GM19395 (cell line): ENCODE measurements at regions not wholly inside any gene's neighbourhood (a gene's known extent, or its start where the extent isn't known, plus 50 kb on each side); places are given as distances from the start of the nearest gene placed in this dataset.
"Not testable (repeated sequence)": the region's sequence is repeated elsewhere in the genome, so short reads cannot be mapped to it uniquely, and the experiment has no call there.

ENCODE experiments used
- ATAC-seq: cut with Tn5 transposase; IDR thresholded peaks from one replicate; pipeline ENCODE4 v1.9.1; 2021; ENCODE audit warnings: mild to moderate bottlenecking, moderate library complexity; ENCODE audit not compliant: unreplicated experiment

- no peak for ATAC-seq
Observed at GRCh38 chrX:63470506-63470905, 119.4 kb upstream of the SPIN4 start.

- ATAC-seq, result no peak
Observed at GRCh38 chrX:63466690-63467089, 115.6 kb upstream of the SPIN4 start.

GRCh38 chrX:63458981-63459380 lies 107.8 kb upstream of the SPIN4 start:
- no peak for ATAC-seq

DNA sequence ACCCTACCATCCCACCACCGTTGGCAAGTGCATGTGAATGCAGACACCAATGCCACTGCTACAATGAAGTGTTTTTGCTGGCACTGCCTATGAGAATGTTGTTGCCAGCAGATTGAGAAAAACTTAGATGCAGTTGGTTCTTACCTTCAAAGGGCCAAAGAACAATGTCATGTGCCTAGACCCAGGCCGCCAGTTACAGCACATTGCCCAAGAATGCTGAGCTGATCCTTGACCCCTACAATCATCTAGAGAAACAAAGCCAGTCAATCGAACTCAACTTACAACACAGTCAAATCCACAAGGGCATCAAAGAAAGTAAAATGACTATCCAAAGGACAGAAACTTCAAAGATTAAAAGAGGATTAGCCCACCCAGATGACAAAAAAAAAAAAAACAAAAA lies 102.4 kb upstream of the SPIN4 start:
- no peak for ATAC-seq

- ATAC-seq, result no peak
Observed at GRCh38 chrX:63441717-63442116, 90.6 kb upstream of the SPIN4 start.

GRCh38 chrX:63439580-63439979 lies 88.4 kb upstream of the SPIN4 start:
- no peak for ATAC-seq

DNA sequence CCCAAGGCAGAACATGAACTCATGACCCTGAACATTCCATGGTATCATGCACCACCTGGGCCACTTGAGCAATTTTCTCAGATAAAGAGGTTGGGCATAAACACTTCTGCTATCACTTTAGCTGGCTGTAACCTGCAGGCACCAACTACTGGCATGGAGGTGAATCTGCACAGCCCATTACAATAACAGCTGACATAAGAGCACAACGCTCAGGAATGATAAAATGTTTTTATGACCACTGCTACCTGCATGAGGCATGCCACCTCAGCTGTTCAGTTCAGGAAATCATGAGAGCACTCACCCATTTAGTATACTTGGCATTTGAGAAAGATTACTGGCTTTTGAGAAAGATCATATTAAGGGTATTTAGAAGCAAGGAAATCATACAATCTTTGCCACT lies 85.7 kb upstream of the SPIN4 start:
- ATAC-seq, result no peak

GRCh38 chrX:63434665-63435064 lies 83.5 kb upstream of the SPIN4 start:
- ATAC-seq, result no peak

- ATAC-seq, result no peak
Observed at GRCh38 chrX:63434206-63434605, 83.1 kb upstream of the SPIN4 start.

DNA sequence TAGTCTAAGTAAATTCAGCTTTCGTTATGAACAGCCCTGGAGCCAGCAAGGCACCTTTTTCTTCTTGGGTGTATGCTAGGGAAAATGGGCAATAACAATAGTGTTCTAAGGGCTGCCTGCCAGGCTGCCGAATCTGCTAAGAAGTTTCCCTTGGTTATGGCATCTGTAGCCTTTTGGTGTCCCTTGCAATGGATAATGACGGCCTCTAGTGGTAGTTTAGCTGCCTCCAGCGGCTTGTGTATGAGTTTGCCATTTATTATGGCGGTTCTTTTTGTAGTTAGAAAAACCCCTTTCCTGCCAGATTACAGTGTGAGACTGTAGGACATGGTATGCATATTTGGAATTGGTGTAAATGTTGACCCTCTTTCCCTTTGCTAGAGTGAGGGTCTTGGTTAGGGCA lies 78.9 kb upstream of the SPIN4 start:
- no peak for ATAC-seq

- ATAC-seq, result no peak
Observed at GRCh38 chrX:63428348-63428747, 77.2 kb upstream of the SPIN4 start.

DNA sequence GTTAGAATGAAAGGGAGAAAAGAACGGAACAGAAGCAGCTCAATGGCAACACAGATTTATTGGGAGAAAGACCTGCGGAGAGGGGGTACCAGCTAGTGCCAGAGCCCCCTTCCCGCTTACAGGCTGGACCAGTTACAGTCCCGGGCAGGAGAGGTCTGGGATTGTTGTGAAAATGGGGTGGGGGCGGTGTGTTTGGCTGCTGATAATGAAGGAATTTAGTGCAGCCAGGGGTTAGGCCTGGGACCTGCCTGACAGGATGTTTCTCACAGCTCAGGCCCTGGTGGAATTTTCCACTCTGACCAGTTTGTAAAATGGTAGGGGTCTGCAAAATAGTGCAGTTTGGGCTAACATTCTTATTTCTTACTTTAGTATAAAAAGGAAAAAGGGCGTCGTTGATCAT lies 75.4 kb upstream of the SPIN4 start:
- ATAC-seq, result no peak

- no peak for ATAC-seq
Observed at GRCh38 chrX:63424063-63424462, 72.9 kb upstream of the SPIN4 start.

GRCh38 chrX:63421411-63421810 lies 70.3 kb upstream of the SPIN4 start:
- no peak for ATAC-seq

DNA sequence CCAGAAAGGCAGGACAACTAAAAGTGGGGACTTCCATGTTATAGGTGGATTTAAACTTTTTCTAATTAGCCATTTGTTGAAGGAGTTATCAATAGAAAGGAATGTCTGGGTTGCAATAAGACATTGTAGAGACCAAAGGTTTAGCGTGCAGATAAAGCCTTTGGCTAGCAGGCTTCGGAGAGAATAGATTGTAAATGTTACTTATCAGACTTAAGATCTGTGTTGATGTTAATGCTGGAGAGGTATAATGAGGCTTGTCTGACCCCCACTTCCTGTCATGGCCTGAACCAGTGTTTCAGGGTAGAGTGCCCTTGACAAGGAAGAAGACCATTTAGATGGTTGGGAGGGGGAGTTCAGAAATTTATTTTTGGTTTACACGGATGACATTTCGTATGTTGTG lies 67.1 kb upstream of the SPIN4 start:
- ATAC-seq, result no peak

DNA sequence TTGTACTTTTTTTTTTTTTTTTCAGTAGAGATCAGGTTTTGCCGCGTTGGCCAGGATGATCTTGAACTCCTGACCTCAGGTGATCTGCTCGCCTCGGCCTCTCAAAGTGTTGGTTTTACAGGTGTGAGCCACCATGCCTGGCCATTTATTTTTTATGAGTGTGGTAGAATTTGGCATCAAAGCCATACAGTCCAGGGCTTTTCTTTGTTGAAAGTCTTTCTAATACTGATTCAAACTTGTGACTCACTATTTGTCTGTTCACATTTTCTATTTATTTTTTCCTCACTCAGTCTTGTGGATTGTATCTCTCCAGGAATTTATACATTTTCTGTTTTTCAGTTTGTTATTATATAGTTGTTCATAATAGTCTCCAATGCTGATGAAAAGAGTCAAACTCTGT lies 66.5 kb upstream of the SPIN4 start:
- no peak for ATAC-seq

GRCh38 chrX:63409934-63410333 lies 58.8 kb upstream of the SPIN4 start:
- not testable (repeated sequence) for ATAC-seq

DNA sequence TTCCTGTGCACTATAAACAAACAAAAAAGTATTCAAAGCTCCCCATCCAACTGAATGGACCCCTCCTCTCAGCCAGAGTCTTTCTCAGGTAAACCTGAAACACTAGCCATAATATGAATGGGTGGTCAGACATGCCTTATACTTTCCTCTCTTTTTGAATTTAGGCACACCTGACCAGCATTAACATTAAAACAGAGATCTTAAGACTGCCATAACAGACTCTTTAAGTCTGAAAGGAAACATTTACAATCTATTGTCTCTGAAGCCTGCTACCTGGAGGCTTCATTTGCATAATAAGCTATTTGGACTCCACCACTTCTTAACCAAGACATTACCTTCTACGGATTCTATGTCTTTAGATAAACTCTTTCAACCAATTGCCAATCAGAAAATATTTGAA lies 56.9 kb upstream of the SPIN4 start:
- no peak for ATAC-seq

DNA sequence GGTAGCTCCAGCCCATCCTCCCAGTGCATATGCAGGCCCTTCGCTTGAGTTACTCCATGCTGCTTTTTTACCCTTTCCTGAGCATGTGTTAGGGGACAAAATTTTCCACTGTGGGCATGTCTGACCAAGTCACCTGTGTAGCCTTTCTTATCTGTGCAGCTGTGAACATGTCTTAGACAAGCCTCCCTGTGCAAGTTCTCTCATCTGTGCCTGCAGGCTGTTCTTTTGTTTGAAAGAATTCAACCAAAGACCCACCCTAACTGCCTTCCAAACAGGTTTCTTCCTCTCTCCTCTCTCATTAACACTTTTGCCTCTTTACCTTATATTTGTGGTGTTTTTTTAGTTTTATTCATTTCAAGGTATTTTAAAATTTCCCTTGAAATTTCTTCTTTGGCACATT lies 53.2 kb upstream of the SPIN4 start:
- ATAC-seq, result no peak

DNA sequence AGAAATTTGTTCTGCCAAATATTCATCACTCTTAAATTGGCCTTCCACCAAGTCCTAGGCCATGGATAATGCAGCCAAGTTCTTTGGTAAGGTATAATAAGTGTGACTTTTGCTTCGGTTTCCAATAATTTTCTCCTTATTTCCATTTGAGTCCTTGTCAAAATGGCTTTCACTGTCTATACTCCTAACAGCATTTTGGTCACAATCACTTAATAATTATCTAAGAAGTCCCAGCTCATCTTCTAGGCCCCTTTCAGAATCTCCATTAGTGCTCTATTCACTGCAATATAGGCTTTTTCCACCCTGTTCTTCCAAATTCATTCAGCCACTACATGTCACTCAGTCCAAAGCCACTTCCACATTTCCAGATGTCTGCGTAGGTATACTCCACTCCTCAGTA lies 51.0 kb upstream of the SPIN4 start:
- no peak for ATAC-seq
